Stimulated activated naive CD8-positive, alpha-beta T cell treated with anti-CD3 and anti-CD28 coated beads, Interleukin-15, amount 100 ng/mL, for 72 hours (primary cell): ENCODE measurements at regions not wholly inside any gene's neighbourhood (a gene's known extent, or its start where the extent isn't known, plus 50 kb on each side); places are given as distances from the start of the nearest gene placed in this dataset.
"Not testable (repeated sequence)": the region's sequence is repeated elsewhere in the genome, so short reads cannot be mapped to it uniquely, and the experiment has no call there.

Experiments used
- ATAC-seq: fragments of 150-1000 bp; cut with Tn5 transposase; 2 replicates; pipeline ENCODE4 v1.10.0; 2021; ENCODE audit warnings: mild to moderate bottlenecking, moderate library complexity
- DNase-seq, 2 donors: peaks; one replicate each; pipeline ENCODE4 v3.0.0; 2021 to 2022
- H3K27ac Mint-ChIP-seq, 2 donors: one replicate each; pipeline ENCODE4 v1.8.0; 2022; ENCODE audit warnings: mild to moderate bottlenecking in 2 of 2, mixed read lengths in 2 of 2, moderate library complexity in 2 of 2
- H3K27me3 Mint-ChIP-seq: one replicate; pipeline ENCODE4 v1.8.0; 2022; ENCODE audit warnings: mixed read lengths
- H3K4me1 Mint-ChIP-seq: one replicate; pipeline ENCODE4 v1.8.0; 2022; ENCODE audit warnings: mild to moderate bottlenecking, mixed read lengths
- H3K4me3 Mint-ChIP-seq, 2 donors: one replicate each; pipeline ENCODE4 v1.8.0; 2022; ENCODE audit warnings: mild to moderate bottlenecking in 2 of 2, mixed read lengths in 2 of 2, moderate library complexity in 1 of 2
- H3K9me3 Mint-ChIP-seq, 2 donors: one replicate each; pipeline ENCODE4 v1.8.0; 2022; ENCODE audit warnings: mixed read lengths in 2 of 2

- H3K27ac Mint-ChIP-seq = no peak overlapping the region
- no peaks in the 10 kb centered on the region for H3K4me1 Mint-ChIP-seq
- H3K9me3 Mint-ChIP-seq = no peaks in the 10 kb centered on the region
- no peak overlapping the region for H3K4me3 Mint-ChIP-seq
- DNase-seq (no peak), ATAC-seq (no peak)
- peaks cover 22% of the 10 kb centered on the region for H3K27me3 Mint-ChIP-seq
These were observed 197.4 kb upstream of the PRSS16 start for GRCh38 chr6:27049863-27050781.

- H3K27ac Mint-ChIP-seq, H3K4me1 Mint-ChIP-seq, H3K4me3 Mint-ChIP-seq, DNase-seq, H3K9me3 Mint-ChIP-seq, ATAC-seq: not testable (repeated sequence)
- H3K27me3 Mint-ChIP-seq = peaks cover 39% of the 10 kb centered on the region
These were observed 195.3 kb upstream of the PRSS16 start for GRCh38 chr6:27052082-27052730.

GRCh38 chr6:27052731-27053082 is 194.8 kb upstream of the PRSS16 start:
- ATAC-seq = no peak
- Mint-ChIP-seq H3K4me3 (no peak overlapping the region), H3K27ac (no peak overlapping the region), H3K27me3 (peaks cover 34% of the 10 kb centered on the region), H3K9me3 (no peaks in the 10 kb centered on the region), H3K4me1 (no peaks in the 10 kb centered on the region)
- no peak for DNase-seq

- H3K27me3 Mint-ChIP-seq = peaks cover 34% of the 10 kb centered on the region
- H3K4me3 Mint-ChIP-seq = no peak overlapping the region
- ATAC-seq (no peak), DNase-seq (no peak)
- H3K27ac Mint-ChIP-seq = no peak overlapping the region
- H3K4me1 Mint-ChIP-seq = no peaks in the 10 kb centered on the region
- H3K9me3 Mint-ChIP-seq = no peaks in the 10 kb centered on the region
These were observed 193.8 kb upstream of the PRSS16 start for GRCh38 chr6:27053738-27054137.

DNA sequence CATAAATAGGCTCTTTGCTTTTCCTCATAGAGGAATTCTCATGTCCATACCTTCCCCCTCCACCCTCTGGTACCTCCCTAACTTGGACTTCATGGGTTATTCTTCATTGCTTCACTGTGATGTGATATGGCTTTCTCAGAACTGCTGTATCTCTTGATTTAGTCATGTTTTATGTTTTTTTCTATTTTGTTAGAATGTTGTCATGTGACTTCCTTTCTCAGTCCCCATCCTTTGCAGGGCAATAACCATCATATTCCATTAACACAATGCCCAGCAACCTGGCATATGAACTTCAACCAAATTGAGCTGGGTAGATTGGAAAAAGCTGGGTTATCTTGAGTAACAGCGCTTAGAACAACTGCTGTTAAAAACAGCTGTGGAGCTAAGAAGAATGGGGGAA is 190.9 kb upstream of the PRSS16 start:
- H3K4me3 Mint-ChIP-seq = no peak overlapping the region
- H3K27ac Mint-ChIP-seq = no peak overlapping the region
- no peaks in the 10 kb centered on the region for H3K9me3 Mint-ChIP-seq
- no peaks in the 10 kb centered on the region for H3K4me1 Mint-ChIP-seq
- no peak for DNase-seq
- H3K27me3 Mint-ChIP-seq = peaks cover 26% of the 10 kb centered on the region
- ATAC-seq = no peak

GRCh38 chr6:27059621-27060425 is 187.7 kb upstream of the PRSS16 start:
- Mint-ChIP-seq H3K27ac (no peak overlapping the region), H3K4me3 (no peak overlapping the region), H3K4me1 (no peaks in the 10 kb centered on the region), H3K9me3 (no peaks in the 10 kb centered on the region), H3K27me3 (peaks cover 38% of the 10 kb centered on the region)
- DNase-seq = no peak
- no peak for ATAC-seq

DNA sequence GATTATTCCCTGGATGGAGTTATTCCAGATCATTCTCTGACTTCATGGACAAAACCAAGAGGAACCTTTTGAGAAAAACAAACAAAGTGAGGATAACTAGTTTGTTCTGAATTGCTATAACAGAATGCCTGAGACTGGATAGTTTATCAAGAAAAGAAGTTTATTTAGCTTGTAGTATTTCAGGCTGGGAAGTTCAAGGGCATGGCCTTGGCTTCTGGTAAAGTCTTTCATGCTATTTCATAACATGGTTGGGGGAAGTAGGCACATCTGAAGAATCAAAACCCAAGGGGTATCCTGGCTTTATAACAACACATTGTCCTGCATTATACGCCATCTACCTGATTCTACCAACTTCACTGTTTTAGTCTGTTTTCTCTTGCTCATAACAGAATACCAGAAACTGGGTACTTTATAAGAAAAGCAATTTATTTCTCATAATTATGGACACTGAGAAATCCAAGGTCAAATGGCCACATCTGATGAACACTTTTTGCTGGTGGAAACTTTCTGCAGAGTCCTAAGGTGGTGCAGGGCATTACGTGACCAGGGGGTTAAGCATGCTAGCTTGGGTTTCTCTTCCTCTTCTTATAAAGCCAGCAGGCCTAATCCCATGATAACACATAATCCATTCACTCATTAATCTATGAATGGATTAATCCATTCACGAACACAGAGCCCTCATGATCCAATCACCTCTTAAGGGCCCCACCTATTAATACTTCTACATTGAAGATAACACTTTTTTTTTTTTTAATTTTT is 186.1 kb upstream of the PRSS16 start:
- Mint-ChIP-seq H3K27me3 (peaks cover 29% of the 10 kb centered on the region), H3K9me3 (no peaks in the 10 kb centered on the region), H3K27ac (no peak overlapping the region), H3K4me1 (no peaks in the 10 kb centered on the region), H3K4me3 (no peak overlapping the region)
- DNase-seq = no peak
- no peak for ATAC-seq

DNA sequence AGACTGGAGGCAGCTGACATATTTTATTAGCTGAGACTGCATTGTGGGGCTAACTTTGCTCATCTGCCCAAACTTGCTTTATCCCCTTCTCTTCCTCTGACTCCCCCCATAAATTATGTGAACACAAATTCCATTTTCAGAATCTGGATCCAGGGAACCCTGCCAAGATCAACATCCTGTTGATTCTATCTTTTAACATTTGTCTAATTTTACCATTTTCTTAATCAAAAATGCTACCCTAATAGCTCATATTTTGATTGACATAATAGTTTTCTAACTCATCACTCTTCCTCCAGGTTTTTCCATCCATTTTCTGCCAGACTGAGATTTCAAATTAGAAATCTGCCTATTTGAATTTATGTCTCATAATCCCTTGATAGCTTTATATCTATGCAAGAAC is 184.7 kb upstream of the PRSS16 start:
- ATAC-seq (no peak), DNase-seq (no peak)
- Mint-ChIP-seq H3K4me3 (no peak overlapping the region), H3K27ac (no peak overlapping the region), H3K27me3 (peaks cover 23% of the 10 kb centered on the region), H3K4me1 (no peaks in the 10 kb centered on the region), H3K9me3 (no peaks in the 10 kb centered on the region)

- H3K4me1 Mint-ChIP-seq = no peaks in the 10 kb centered on the region
- H3K27ac Mint-ChIP-seq = no peak overlapping the region
- H3K9me3 Mint-ChIP-seq = no peaks in the 10 kb centered on the region
- H3K4me3 Mint-ChIP-seq = no peak overlapping the region
- peaks cover 23% of the 10 kb centered on the region for H3K27me3 Mint-ChIP-seq
- DNase-seq (no peak), ATAC-seq (no peak)
These were observed 182.3 kb upstream of the PRSS16 start for GRCh38 chr6:27065183-27065582.

GRCh38 chr6:27066381-27066780 is 181.1 kb upstream of the PRSS16 start:
- no peak overlapping the region for H3K4me3 Mint-ChIP-seq
- no peaks in the 10 kb centered on the region for H3K4me1 Mint-ChIP-seq
- no peak for DNase-seq
- no peak overlapping the region for H3K27ac Mint-ChIP-seq
- ATAC-seq = no peak
- H3K9me3 Mint-ChIP-seq = no peaks in the 10 kb centered on the region
- H3K27me3 Mint-ChIP-seq = peaks cover 23% of the 10 kb centered on the region

GRCh38 chr6:27066802-27067201 is 180.7 kb upstream of the PRSS16 start:
- ATAC-seq (no peak), DNase-seq (no peak)
- Mint-ChIP-seq H3K27me3 (peaks cover 23% of the 10 kb centered on the region), H3K27ac (no peak overlapping the region), H3K9me3 (no peaks in the 10 kb centered on the region), H3K4me1 (no peaks in the 10 kb centered on the region), H3K4me3 (no peak overlapping the region)

DNA sequence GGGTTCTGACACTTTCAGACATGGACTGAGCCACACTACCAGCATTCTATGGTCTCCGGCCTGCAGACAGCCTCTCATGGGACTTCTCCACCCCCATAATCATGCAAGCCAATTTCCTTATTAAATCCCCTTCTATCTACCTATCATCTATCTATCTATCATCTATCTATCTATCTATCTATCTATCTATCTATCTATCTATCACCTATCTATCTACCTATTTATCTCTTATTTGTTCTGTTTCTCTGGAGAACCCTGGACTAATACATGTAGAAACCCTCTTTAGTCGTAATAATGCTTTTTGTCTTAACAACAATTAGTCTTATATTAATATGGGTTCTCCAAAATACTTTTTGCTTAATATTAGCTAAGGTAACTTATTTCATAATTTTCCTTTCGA is 174.1 kb upstream of the PRSS16 start:
- Mint-ChIP-seq H3K4me3 (no peak overlapping the region), H3K4me1 (peaks cover 2% of the 10 kb centered on the region), H3K27ac (no peak overlapping the region), H3K9me3 (no peaks in the 10 kb centered on the region), H3K27me3 (peaks cover 34% of the 10 kb centered on the region)
- DNase-seq = no peak
- no peak for ATAC-seq

DNA sequence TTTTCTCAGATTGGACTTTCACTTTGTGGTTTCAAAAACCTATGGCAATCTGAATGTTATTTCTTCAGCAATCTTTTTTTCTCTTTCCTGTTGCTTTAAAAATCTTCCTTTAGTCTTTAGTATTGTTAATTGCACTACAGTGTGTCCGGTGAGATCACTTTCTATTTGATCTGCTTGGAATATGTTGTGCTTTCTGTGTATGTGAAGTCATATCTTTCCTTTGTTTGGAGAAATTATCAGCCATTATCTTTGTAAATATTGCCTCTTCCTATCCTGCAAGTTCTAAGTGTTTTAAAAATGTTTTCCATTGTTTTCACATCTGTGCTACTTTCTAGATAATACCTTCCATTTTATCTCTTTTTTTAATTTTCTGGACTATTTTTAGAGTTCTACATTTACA is 171.4 kb upstream of the PRSS16 start:
- Mint-ChIP-seq H3K9me3 (no peaks in the 10 kb centered on the region), H3K27me3 (peaks cover 37% of the 10 kb centered on the region), H3K4me3 (no peak overlapping the region), H3K4me1 (peaks cover 6% of the 10 kb centered on the region), H3K27ac (no peak overlapping the region)
- no peak for ATAC-seq
- no peak for DNase-seq

- DNase-seq (peak; percentile 23 to 33), ATAC-seq (peak; percentile 81)
- Mint-ChIP-seq H3K27ac (peak overlapping the region in 1 of 2 donors; percentile 21), H3K4me1 (peaks cover 6% of the 10 kb centered on the region), H3K4me3 (peak overlapping the region; percentile 73 to 75), H3K27me3 (peaks cover 51% of the 10 kb centered on the region), H3K9me3 (no peaks in the 10 kb centered on the region)
These were observed 168.7 kb upstream of the PRSS16 start for GRCh38 chr6:27078734-27079357.

- no peak overlapping the region for H3K27ac Mint-ChIP-seq
- H3K9me3 Mint-ChIP-seq = no peaks in the 10 kb centered on the region
- peaks cover 6% of the 10 kb centered on the region for H3K4me1 Mint-ChIP-seq
- no peak for ATAC-seq
- no peak for DNase-seq
- peaks cover 55% of the 10 kb centered on the region for H3K27me3 Mint-ChIP-seq
- no peak overlapping the region for H3K4me3 Mint-ChIP-seq
These were observed 166.3 kb upstream of the PRSS16 start for GRCh38 chr6:27081188-27081587.
